ENCODE measurements at regions not wholly inside any gene's neighbourhood (a gene's known extent, or its start where the extent isn't known, plus 50 kb on each side); places are given as distances from the start of the nearest gene placed in this dataset.
"Not testable (repeated sequence)": the region's sequence is repeated elsewhere in the genome, so short reads cannot be mapped to it uniquely, and the experiment has no call there.

- FAIRE-seq = no peak
- no peak for DNase-seq (ENCODE audit: insufficient read length)
- TF ChIP-seq POLR2AphosphoS5 (IDR thresholded peaks at IDR 0.05; ENCODE audit: low read depth, low read length) = no peak
- TF ChIP-seq POLR2A (IDR thresholded peaks at IDR 0.05; ENCODE audit: low read depth, low read length) = no peak
- TF ChIP-seq TAF1 (IDR thresholded peaks at IDR 0.05; ENCODE audit: borderline replicate concordance, low read depth, low read length) = no peak
These were observed 456.8 kb upstream of the KLF6 start for GRCh38 chr10:4241724-4242345.

- TF ChIP-seq POLR2A (IDR thresholded peaks at IDR 0.05; ENCODE audit: low read depth, low read length) (no peak), TAF1 (IDR thresholded peaks at IDR 0.05; ENCODE audit: borderline replicate concordance, low read depth, low read length) (no peak), POLR2AphosphoS5 (IDR thresholded peaks at IDR 0.05; ENCODE audit: low read depth, low read length) (no peak)
- FAIRE-seq = no peak
- no peak for DNase-seq (ENCODE audit: insufficient read length)
These were observed 455.7 kb upstream of the KLF6 start for GRCh38 chr10:4240608-4241197.

GRCh38 chr10:4239186-4239585 lies 454.2 kb upstream of the KLF6 start:
- FAIRE-seq = no peak
- no peak for TF ChIP-seq POLR2AphosphoS5 (IDR thresholded peaks at IDR 0.05; ENCODE audit: low read depth, low read length)
- TF ChIP-seq TAF1 (IDR thresholded peaks at IDR 0.05; ENCODE audit: borderline replicate concordance, low read depth, low read length) = no peak
- TF ChIP-seq POLR2A (IDR thresholded peaks at IDR 0.05; ENCODE audit: low read depth, low read length) = no peak
- DNase-seq (ENCODE audit: insufficient read length) = no peak

GRCh38 chr10:4236905-4237304 lies 451.9 kb upstream of the KLF6 start:
- not testable (repeated sequence) for FAIRE-seq; DNase-seq (ENCODE audit: insufficient read length)

GRCh38 chr10:4234661-4235060 lies 449.7 kb upstream of the KLF6 start:
- DNase-seq (ENCODE audit: insufficient read length) = no peak
- FAIRE-seq = no peak
- TF ChIP-seq TAF1 (IDR thresholded peaks at IDR 0.05; ENCODE audit: borderline replicate concordance, low read depth, low read length) = no peak
- no peak for TF ChIP-seq POLR2A (IDR thresholded peaks at IDR 0.05; ENCODE audit: low read depth, low read length)
- TF ChIP-seq POLR2AphosphoS5 (IDR thresholded peaks at IDR 0.05; ENCODE audit: low read depth, low read length) = no peak

GRCh38 chr10:4231439-4231838 lies 446.4 kb upstream of the KLF6 start:
- no peak for TF ChIP-seq TAF1 (IDR thresholded peaks at IDR 0.05; ENCODE audit: borderline replicate concordance, low read depth, low read length)
- no peak for DNase-seq (ENCODE audit: insufficient read length)
- FAIRE-seq = no peak

- no peak for DNase-seq (ENCODE audit: insufficient read length)
- no peak for TF ChIP-seq POLR2AphosphoS5 (IDR thresholded peaks at IDR 0.05; ENCODE audit: low read depth, low read length)
- no peak for FAIRE-seq
These were observed 445.0 kb upstream of the KLF6 start for GRCh38 chr10:4230036-4230435.

- TF ChIP-seq POLR2AphosphoS5 (IDR thresholded peaks at IDR 0.05; ENCODE audit: low read depth, low read length) (no peak), POLR2A (IDR thresholded peaks at IDR 0.05; ENCODE audit: low read depth, low read length) (no peak), TAF1 (IDR thresholded peaks at IDR 0.05; ENCODE audit: borderline replicate concordance, low read depth, low read length) (no peak)
- no peak for FAIRE-seq
- DNase-seq (ENCODE audit: insufficient read length) = no peak
These were observed 444.1 kb upstream of the KLF6 start for GRCh38 chr10:4229106-4229505.

GRCh38 chr10:4227586-4227985 lies 442.6 kb upstream of the KLF6 start:
- FAIRE-seq (no peak), DNase-seq (ENCODE audit: insufficient read length) (no peak)

GRCh38 chr10:4226941-4227540 lies 442.0 kb upstream of the KLF6 start:
- FAIRE-seq (no peak), DNase-seq (ENCODE audit: insufficient read length) (no peak)
- TF ChIP-seq POLR2AphosphoS5 (IDR thresholded peaks at IDR 0.05; ENCODE audit: low read depth, low read length) = no peak
- no peak for TF ChIP-seq TAF1 (IDR thresholded peaks at IDR 0.05; ENCODE audit: borderline replicate concordance, low read depth, low read length)
- no peak for TF ChIP-seq POLR2A (IDR thresholded peaks at IDR 0.05; ENCODE audit: low read depth, low read length)

More at GRCh38 chr10:4227586-4227985, 442.6 kb upstream of the KLF6 start:
- TF ChIP-seq POLR2AphosphoS5 (IDR thresholded peaks at IDR 0.05; ENCODE audit: low read depth, low read length) = no peak
- no peak for TF ChIP-seq TAF1 (IDR thresholded peaks at IDR 0.05; ENCODE audit: borderline replicate concordance, low read depth, low read length)
- no peak for TF ChIP-seq POLR2A (IDR thresholded peaks at IDR 0.05; ENCODE audit: low read depth, low read length)

GRCh38 chr10:4224178-4224577 lies 439.2 kb upstream of the KLF6 start:
- FAIRE-seq (no peak), DNase-seq (ENCODE audit: insufficient read length) (no peak)
- no peak for TF ChIP-seq POLR2AphosphoS5 (IDR thresholded peaks at IDR 0.05; ENCODE audit: low read depth, low read length)
- TF ChIP-seq POLR2A (IDR thresholded peaks at IDR 0.05; ENCODE audit: low read depth, low read length) = no peak
- no peak for TF ChIP-seq TAF1 (IDR thresholded peaks at IDR 0.05; ENCODE audit: borderline replicate concordance, low read depth, low read length)

- FAIRE-seq = not testable (repeated sequence)
These were observed 436.3 kb upstream of the KLF6 start for GRCh38 chr10:4221310-4221709.

GRCh38 chr10:4219901-4220300 lies 434.9 kb upstream of the KLF6 start:
- DNase-seq (ENCODE audit: insufficient read length) (no peak), FAIRE-seq (no peak)
- TF ChIP-seq POLR2AphosphoS5 (IDR thresholded peaks at IDR 0.05; ENCODE audit: low read depth, low read length) (no peak), POLR2A (IDR thresholded peaks at IDR 0.05; ENCODE audit: low read depth, low read length) (no peak), TAF1 (IDR thresholded peaks at IDR 0.05; ENCODE audit: borderline replicate concordance, low read depth, low read length) (no peak)

More at GRCh38 chr10:4221310-4221709, 436.3 kb upstream of the KLF6 start:
- not testable (repeated sequence) for DNase-seq (ENCODE audit: insufficient read length)

All from GM12892 (cell line).